ENCODE measurements at regions not wholly inside any gene's neighbourhood (a gene's known extent, or its start where the extent isn't known, plus 50 kb on each side); places are given as distances from the start of the nearest gene placed in this dataset.

DNA sequence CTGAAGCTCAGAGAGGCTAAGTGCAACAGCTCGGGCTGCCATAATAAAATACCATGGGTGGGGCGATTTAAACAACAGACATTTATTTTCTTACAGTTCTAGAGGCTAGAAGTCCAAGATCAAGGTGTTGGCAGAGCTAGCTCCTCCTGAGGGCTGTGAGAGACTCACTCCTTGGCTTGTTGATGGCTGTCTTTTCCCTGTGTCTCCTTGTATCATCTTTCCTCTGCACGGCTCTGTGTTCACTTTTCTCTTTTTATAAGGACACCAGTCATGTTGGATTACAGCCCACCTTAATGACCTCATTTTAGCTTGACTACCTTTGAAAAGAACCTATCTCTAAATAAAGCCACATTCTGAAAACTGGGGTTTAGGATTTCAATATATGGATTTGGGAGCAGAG is 129.7 kb downstream of the RPL22L1 start:
- H3K9me3 Mint-ChIP-seq, result no peaks in the 10 kb centered on the region
- no peak overlapping the region for H3K27ac Mint-ChIP-seq
- H3K4me1 Mint-ChIP-seq, result no peaks in the 10 kb centered on the region
- POLR2A ChIA-PET, result no interaction called here
- H3K36me3 Mint-ChIP-seq, result no peaks in the 10 kb centered on the region
- no peak overlapping the region for H3K4me3 Mint-ChIP-seq
- ATAC-seq (ENCODE audit: low read depth) (no peak), DNase-seq (no peak)
- peaks cover 14% of the 10 kb centered on the region for H3K27me3 Mint-ChIP-seq

DNA sequence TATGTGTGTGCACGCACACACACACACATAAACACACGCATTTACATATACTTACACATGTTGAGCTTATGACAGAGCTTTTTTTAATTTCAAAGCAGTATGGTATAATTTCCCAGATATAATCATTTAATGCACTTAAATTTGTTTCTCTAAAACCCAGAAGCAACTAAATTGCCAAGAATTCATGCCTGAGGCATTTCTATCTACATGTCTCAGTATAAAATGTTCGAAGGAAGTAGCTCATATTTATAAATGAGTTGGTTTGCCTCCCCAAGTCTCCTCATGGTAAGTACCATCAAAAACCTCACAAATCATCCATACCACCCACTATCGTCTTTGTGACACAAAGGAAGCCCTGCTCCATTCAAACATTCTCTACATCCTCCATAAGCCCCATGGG is 130.6 kb downstream of the RPL22L1 start:
- no peaks in the 10 kb centered on the region for H3K9me3 Mint-ChIP-seq
- no peak for DNase-seq
- ATAC-seq (ENCODE audit: low read depth), result no peak
- H3K36me3 Mint-ChIP-seq, result no peaks in the 10 kb centered on the region
- H3K27ac Mint-ChIP-seq, result no peak overlapping the region
- H3K4me3 Mint-ChIP-seq, result no peak overlapping the region
- no peaks in the 10 kb centered on the region for H3K4me1 Mint-ChIP-seq
- peaks cover 14% of the 10 kb centered on the region for H3K27me3 Mint-ChIP-seq
- POLR2A ChIA-PET, result no interaction called here

DNA sequence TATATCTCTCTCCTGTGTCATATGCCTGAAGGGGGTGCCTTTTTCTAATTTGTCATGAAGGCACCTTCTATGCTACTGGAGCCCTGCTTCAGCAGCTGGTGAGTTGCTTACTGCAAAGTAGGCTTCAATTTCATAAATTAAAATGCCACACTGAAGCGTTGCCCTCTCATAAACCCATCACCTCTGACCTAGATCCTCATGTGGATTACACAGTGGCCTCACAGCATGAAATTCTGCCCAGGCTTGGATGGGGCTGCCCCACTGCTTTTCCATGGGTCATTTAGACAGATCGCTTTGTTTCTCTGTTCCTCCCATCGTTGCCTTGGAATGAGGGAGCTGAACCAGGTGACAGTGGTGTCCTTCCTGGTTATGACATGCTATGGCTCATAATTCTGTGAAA is 131.2 kb downstream of the RPL22L1 start:
- Mint-ChIP-seq H3K27ac (no peak overlapping the region), H3K36me3 (no peaks in the 10 kb centered on the region), H3K4me3 (no peak overlapping the region), H3K27me3 (peaks cover 12% of the 10 kb centered on the region), H3K4me1 (no peaks in the 10 kb centered on the region), H3K9me3 (no peaks in the 10 kb centered on the region)
- no peak for DNase-seq
- POLR2A ChIA-PET, result no interaction called here
- ATAC-seq (ENCODE audit: low read depth), result no peak

DNA sequence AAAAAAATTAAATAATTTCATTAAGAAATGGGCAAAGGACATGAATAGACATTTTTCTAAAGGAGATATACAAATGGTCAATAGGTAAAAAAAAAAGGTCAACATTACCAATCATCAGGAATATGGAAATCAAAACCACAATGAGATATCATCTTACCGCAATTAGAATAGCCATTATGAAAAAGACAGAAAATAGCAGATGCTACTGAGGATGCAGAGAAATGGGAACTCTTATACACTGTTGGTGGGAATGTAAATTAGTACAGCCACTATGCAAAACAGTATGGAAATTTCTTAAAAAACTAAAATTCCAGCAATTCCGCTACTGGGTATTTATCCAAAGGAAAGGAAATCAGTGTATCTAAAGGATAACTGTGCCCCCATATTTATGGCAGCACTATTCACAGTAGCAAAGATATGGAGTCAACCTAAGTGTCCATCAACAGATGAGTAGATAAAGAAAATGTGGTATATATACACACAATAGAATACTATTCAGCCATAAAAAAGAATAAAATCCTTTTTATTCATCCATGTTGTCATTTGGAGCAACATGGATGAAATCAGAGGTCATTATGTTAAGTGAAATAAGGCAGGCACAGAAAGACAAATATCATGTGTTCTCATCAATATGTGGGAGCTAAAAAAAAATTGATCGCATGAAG is 132.4 kb downstream of the RPL22L1 start:
- no peak overlapping the region for H3K27ac Mint-ChIP-seq
- H3K9me3 Mint-ChIP-seq, result no peaks in the 10 kb centered on the region
- ATAC-seq (ENCODE audit: low read depth) (no peak), DNase-seq (no peak)
- H3K4me1 Mint-ChIP-seq, result no peaks in the 10 kb centered on the region
- POLR2A ChIA-PET, result interaction anchor here (0.7 kb wide), 1 partner anchor 19 kb away, joined by 3 read pairs; no protein-coding TSS in a partner anchor
- H3K36me3 Mint-ChIP-seq, result no peaks in the 10 kb centered on the region
- peaks cover 7% of the 10 kb centered on the region for H3K27me3 Mint-ChIP-seq
- H3K4me3 Mint-ChIP-seq, result no peak overlapping the region

DNA sequence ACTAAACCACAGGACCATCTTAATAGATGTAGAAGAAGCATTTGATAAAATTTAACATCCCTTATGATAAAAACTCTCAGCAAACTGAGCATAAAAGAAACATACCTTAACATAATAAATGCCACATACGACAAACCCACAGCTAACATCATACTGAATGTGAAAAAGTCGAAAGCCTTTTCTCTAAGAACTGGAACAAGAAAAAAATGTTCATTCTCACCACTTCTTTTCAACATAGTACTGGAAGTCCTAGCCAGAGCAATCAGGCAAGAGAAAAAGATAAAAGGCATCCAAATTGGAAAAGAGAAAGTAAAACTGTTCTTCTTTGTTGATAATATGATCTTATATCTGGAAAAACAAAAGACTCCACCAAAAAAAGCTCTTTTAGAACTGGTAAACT is 134.2 kb downstream of the RPL22L1 start:
- no peak for DNase-seq
- no peaks in the 10 kb centered on the region for H3K9me3 Mint-ChIP-seq
- ATAC-seq (ENCODE audit: low read depth), result no peak
- H3K36me3 Mint-ChIP-seq, result no peaks in the 10 kb centered on the region
- POLR2A ChIA-PET, result no interaction called here
- H3K27me3 Mint-ChIP-seq, result peaks cover 11% of the 10 kb centered on the region
- H3K27ac Mint-ChIP-seq, result no peak overlapping the region
- H3K4me1 Mint-ChIP-seq, result no peaks in the 10 kb centered on the region
- no peak overlapping the region for H3K4me3 Mint-ChIP-seq

DNA sequence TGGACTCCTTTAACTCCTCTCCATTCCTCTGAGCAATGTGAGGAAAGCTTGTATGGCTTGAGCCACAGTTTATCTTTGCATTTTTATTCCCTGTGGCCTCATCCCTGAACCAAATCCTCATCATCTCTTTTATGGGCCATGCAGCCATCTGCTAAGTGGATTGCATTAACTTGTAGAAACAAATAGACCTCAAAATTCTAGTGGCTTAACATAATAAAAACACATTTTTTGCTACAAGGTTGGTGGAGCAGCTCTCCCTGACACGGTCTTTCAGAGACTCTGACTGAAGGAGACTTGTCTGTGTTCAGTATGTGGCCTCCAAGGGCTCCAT is 135.3 kb downstream of the RPL22L1 start:
- H3K36me3 Mint-ChIP-seq, result no peaks in the 10 kb centered on the region
- peaks cover 10% of the 10 kb centered on the region for H3K27me3 Mint-ChIP-seq

DNA sequence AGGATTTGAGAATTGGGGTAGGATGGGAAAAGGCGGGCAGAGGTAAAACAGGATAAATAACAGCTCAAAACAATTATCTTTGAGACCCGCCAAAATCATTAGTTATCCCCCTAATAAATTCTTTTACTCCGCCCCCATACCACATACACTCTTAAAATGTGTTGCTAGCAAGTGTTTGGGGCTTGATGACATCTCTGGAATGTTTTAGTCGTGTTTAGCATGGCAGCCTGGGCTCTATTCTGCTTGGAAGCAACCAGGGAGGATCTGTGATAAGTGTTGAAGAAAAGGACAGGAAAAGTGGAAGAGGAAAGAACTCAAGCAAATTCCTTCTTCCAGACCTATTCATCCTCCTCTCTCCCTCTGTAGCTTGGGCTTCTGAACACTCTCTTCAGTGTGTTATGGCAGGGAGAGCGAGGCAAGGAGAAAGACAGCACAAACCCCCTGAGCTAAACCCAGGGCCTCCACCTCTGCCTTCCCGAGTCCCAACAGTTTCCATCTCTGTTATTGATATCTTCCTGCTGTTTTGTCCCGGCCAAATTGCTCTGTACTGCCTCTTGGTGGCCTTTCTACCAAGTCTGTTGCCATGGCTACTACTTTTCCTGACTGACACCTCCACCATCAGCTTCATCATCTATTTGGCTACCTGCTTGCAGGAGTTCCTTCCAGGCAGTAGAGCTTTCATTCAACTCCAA is 135.8 kb downstream of the RPL22L1 start:
- H3K4me3 Mint-ChIP-seq, result no peak overlapping the region
- no peaks in the 10 kb centered on the region for H3K36me3 Mint-ChIP-seq
- no peaks in the 10 kb centered on the region for H3K9me3 Mint-ChIP-seq
- no peak overlapping the region for H3K27ac Mint-ChIP-seq
- ATAC-seq (ENCODE audit: low read depth) (no peak), DNase-seq (no peak)
- H3K4me1 Mint-ChIP-seq, result no peaks in the 10 kb centered on the region
- H3K27me3 Mint-ChIP-seq, result peaks cover 7% of the 10 kb centered on the region
- POLR2A ChIA-PET, result no interaction called here

More for the DNA sequence above, 135.3 kb downstream of the RPL22L1 start:
- H3K4me1 Mint-ChIP-seq, result no peaks in the 10 kb centered on the region
- H3K9me3 Mint-ChIP-seq, result no peaks in the 10 kb centered on the region
- no peak overlapping the region for H3K27ac Mint-ChIP-seq
- no peak for DNase-seq
- no peak overlapping the region for H3K4me3 Mint-ChIP-seq
- POLR2A ChIA-PET, result no interaction called here
- ATAC-seq (ENCODE audit: low read depth), result no peak

DNA sequence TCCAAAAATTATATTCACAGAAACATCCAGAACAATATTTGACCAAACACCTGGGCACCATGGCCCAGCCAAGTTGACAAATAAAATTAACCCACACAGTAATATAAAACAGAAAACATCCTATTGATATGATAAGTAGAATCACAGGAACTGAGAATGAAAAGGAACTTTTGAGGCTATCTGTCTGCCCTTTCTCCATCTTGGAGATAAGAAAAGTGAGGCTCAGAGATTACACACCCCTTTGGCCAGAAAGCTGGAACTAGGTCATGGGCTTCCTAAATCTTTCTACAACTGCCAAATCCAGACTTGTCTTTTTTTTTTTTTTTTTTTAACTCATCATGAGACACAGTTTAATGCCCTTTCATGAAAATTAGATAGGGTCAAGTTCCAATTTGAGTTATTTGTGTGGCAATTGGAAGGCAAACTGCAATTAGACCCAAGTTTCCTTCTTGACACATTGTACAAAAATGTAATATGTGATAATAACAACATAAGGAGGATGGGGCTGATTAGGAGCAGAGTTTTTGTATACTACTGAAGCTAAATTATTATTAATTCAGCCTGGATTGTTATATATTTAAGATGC is 137.2 kb downstream of the RPL22L1 start:
- H3K9me3 Mint-ChIP-seq, result no peaks in the 10 kb centered on the region
- DNase-seq (no peak), ATAC-seq (ENCODE audit: low read depth) (no peak)
- no peak overlapping the region for H3K27ac Mint-ChIP-seq
- POLR2A ChIA-PET, result no interaction called here
- no peaks in the 10 kb centered on the region for H3K36me3 Mint-ChIP-seq
- H3K4me3 Mint-ChIP-seq, result no peak overlapping the region
- H3K4me1 Mint-ChIP-seq, result no peaks in the 10 kb centered on the region
- peaks cover 6% of the 10 kb centered on the region for H3K27me3 Mint-ChIP-seq

DNA sequence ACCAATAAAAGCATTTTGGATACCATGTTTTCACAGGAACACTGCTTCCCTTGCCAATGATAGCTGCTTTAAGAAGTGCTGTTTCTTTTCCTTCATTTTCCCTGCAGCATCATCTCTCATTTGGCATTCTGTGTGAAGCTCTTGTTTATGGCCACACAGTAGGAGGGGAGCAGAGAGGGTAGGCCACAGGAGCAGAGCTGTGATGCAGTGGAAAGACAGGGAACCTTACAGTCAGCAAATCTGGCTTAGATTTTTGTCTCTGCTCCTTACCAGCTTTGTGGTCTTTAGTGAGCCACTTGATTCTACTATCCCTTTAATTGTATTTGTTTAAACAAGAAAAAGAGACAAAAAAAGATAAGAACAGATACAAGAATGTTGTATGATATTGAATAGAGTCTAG is 138.7 kb downstream of the RPL22L1 start:
- DNase-seq (no peak), ATAC-seq (ENCODE audit: low read depth) (no peak)
- H3K4me1 Mint-ChIP-seq, result no peaks in the 10 kb centered on the region
- H3K27ac Mint-ChIP-seq, result no peak overlapping the region
- no peaks in the 10 kb centered on the region for H3K36me3 Mint-ChIP-seq
- no peak overlapping the region for H3K4me3 Mint-ChIP-seq
- peaks cover 6% of the 10 kb centered on the region for H3K27me3 Mint-ChIP-seq
- POLR2A ChIA-PET, result no interaction called here
- no peaks in the 10 kb centered on the region for H3K9me3 Mint-ChIP-seq

DNA sequence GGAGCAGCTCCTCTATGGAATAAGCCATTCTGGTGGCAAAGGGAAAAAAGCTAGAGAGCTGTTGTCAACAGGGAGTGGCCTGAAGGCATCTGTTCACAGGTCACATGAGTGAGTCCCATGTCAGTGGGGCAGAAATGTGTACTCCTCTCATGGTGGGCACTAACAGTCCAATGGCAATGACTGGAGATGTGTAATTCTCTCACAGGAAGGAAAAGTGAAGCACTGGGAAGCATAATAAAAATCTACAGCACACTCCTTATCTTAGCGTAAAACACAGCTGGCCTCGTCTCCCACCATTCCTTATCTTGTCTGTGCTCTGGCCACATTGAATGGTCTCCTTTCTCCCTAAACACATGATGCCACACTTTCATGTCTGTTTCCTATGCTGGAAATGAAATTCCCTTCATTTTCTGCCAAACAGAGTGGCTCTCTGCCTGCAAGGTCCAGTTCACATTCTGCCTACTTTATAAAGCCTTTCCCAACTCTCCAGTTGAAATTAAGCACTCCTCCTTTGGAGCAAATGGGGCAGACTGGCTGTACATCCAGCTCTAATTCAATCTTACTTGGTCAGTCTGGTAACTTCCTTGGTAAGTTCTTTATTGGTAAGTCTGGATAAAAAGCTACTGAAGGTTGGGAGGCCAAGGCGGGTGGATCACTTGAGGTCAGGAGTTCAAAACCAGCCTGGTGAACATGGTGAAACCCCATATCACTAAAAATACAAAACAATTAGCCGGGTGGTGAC is 139.8 kb downstream of the RPL22L1 start:
- Mint-ChIP-seq H3K27ac (no peak overlapping the region), H3K27me3 (peaks cover 6% of the 10 kb centered on the region), H3K9me3 (no peaks in the 10 kb centered on the region), H3K4me3 (no peak overlapping the region), H3K36me3 (no peaks in the 10 kb centered on the region), H3K4me1 (no peaks in the 10 kb centered on the region)
- DNase-seq (no peak), ATAC-seq (ENCODE audit: low read depth) (no peak)
- POLR2A ChIA-PET, result no interaction called here

DNA sequence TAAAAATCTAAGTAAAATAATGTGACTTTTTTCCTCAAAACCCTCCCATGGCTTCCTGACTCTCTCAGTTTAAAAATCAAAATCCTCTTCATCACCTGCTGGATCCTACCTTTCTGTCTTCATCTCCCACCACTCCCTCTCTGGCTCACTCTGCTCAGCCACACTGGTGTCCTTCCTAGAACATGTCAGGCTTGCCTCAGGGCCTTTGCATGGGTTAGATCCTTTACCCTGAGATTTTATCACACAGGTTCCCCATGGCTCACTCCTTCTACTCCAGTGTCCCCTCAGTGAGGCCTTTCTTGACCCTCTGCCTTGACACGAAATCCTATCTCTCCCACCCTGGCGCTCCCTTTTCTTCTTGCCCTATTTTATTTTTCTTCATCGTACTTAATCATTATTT is 141.8 kb downstream of the RPL22L1 start:
- POLR2A ChIA-PET, result no interaction called here
- Mint-ChIP-seq H3K4me3 (no peak overlapping the region), H3K9me3 (no peaks in the 10 kb centered on the region), H3K4me1 (no peaks in the 10 kb centered on the region), H3K36me3 (no peaks in the 10 kb centered on the region), H3K27ac (no peak overlapping the region), H3K27me3 (peaks cover 8% of the 10 kb centered on the region)
- DNase-seq, result no peak
- ATAC-seq (ENCODE audit: low read depth), result no peak

DNA sequence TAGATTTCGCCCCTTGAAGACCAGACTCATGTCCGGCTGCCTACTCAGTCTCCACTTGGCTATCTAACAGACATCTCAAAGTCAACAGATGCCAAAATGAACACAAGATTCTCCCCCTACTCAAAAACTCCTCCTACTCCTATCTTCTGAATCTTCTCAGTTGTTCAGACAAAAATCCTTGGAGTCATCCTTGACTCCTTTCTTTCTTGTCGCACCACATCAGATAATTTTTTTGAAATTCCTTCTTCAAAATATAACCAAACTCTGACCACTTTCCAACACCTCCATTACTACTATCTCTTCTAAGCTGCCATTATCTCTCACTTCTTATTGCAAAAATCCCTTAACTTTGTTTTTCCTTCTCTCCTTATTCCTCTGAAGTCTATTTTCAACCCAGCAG is 141.9 kb upstream of the SLC7A14 start:
- H3K4me3 Mint-ChIP-seq, result no peak overlapping the region
- ATAC-seq (ENCODE audit: low read depth) (no peak), DNase-seq (no peak)
- H3K27ac Mint-ChIP-seq, result no peak overlapping the region
- no peaks in the 10 kb centered on the region for H3K36me3 Mint-ChIP-seq
- H3K27me3 Mint-ChIP-seq, result peaks cover 8% of the 10 kb centered on the region
- no peaks in the 10 kb centered on the region for H3K9me3 Mint-ChIP-seq
- POLR2A ChIA-PET, result no interaction called here
- no peaks in the 10 kb centered on the region for H3K4me1 Mint-ChIP-seq

DNA sequence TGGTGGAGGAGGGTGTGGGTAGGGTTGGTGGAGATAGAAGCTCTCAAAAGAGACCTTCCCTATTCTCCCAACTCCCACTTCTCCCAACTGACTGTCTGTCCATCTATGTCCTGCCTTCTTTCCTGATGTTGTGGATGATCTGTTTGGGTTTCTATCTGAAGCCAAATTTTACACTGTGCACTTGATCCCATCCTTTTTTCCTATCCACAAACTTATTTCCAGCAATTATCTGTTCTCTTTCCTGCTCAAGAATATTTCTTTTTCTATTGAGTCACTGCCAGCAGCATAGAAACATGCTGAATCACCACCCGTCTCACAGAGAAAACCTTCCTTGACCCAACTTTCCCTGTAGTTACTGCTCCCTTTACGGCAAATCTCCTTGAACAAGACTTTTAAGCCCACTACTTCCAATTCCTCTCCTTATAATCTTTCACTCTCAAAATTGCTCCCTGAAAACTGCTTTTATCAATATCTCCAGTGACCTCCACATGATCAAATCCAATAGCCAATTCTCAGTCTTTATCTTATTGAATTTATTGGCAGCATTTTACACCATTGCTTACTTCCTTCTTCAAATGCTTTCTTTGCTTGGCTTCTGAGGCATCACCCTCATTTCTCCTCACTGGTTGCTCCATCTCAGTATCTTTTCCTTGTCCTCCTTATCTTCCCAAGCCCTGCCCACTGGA is 141.2 kb upstream of the SLC7A14 start:
- no peaks in the 10 kb centered on the region for H3K4me1 Mint-ChIP-seq
- DNase-seq (no peak), ATAC-seq (ENCODE audit: low read depth) (no peak)
- H3K9me3 Mint-ChIP-seq, result no peaks in the 10 kb centered on the region
- H3K27ac Mint-ChIP-seq, result no peak overlapping the region
- H3K4me3 Mint-ChIP-seq, result no peak overlapping the region
- H3K27me3 Mint-ChIP-seq, result peaks cover 8% of the 10 kb centered on the region
- H3K36me3 Mint-ChIP-seq, result no peaks in the 10 kb centered on the region
- POLR2A ChIA-PET, result no interaction called here
